H1 (cell line): ENCODE measurements at regions not wholly inside any gene's neighbourhood (a gene's known extent, or its start where the extent isn't known, plus 50 kb on each side); places are given as distances from the start of the nearest gene placed in this dataset.

Experiments
- CTCF ChIP-seq, 3 experiments: IDR thresholded peaks; 1 replicate in 2 of 3; 2 replicates in 1 of 3; pipeline versions ENCODE4 v1.5.1 to v1.6.1; 2011; ENCODE audit warnings: low read length in 3 of 3, mild to moderate bottlenecking in 3 of 3, inconsistent platforms in 2 of 3, low read depth in 1 of 3, moderate library complexity in 1 of 3; ENCODE audit not compliant: insufficient read depth in 1 of 3; ENCODE audit errors: control extremely low read depth in 1 of 3
- MAFK ChIP-seq: IDR thresholded peaks from 2 replicates; pipeline ENCODE4 v1.6.1; 2012; ENCODE audit warnings: low read depth, mild to moderate bottlenecking, improper control_type of control experiment, low read length
- POLR2A ChIP-seq, 2 experiments: IDR thresholded peaks; 1 replicate in 1 of 2; 2 replicates in 1 of 2; pipeline ENCODE4 v1.6.1; 2011; ENCODE audit warnings: low read depth in 2 of 2, low read length in 2 of 2, mild to moderate bottlenecking in 2 of 2; ENCODE audit errors: control extremely low read depth in 1 of 2
- RAD21 ChIP-seq, 2 experiments: IDR thresholded peaks in 1 of 2; conservative IDR thresholded peaks in 1 of 2; 2 replicates each; pipeline ENCODE4 v1.6.1; 2011; ENCODE audit warnings: low read depth in 2 of 2, low read length in 2 of 2, improper control_type of control experiment in 1 of 2, inconsistent platforms in 1 of 2, mild to moderate bottlenecking in 1 of 2, moderate library complexity in 1 of 2

- TF ChIP-seq POLR2A (IDR thresholded peaks at IDR 0.05; ENCODE audit: control extremely low read depth in 1 of 2, low read depth in 2 of 2, low read length in 2 of 2) (no peak), CTCF (IDR thresholded peaks at IDR 0.05; ENCODE audit: control extremely low read depth in 1 of 3, insufficient read depth in 1 of 3, low read depth in 1 of 3, low read length in 3 of 3) (no peak), MAFK (no peak), RAD21 (IDR thresholded peaks at IDR 0.05 in 1 of 2, conservative IDR thresholded peaks at IDR 0.05 in 1 of 2; ENCODE audit: low read depth in 2 of 2, low read length in 2 of 2) (no peak)
Measured at GRCh38 chr7:66514050-66514449, 114.6 kb upstream of the KCTD7 start.
